Liver (tissue), 8 donors: ENCODE measurements at regions not wholly inside any gene's neighbourhood (a gene's known extent, or its start where the extent isn't known, plus 50 kb on each side); places are given as distances from the start of the nearest gene placed in this dataset.

Experiments used
- DNase-seq: peaks from one replicate; pipeline ENCODE4 v3.0.0-alpha.2; 2017; ENCODE audit warnings: low spot score
- H3K27ac ChIP-seq, 2 donors: one replicate each; pipeline ENCODE4 v1.7.0; 2013; ENCODE audit warnings: inconsistent platforms in 2 of 2, low read length in 2 of 2, control low read depth in 1 of 2, low read depth in 1 of 2, mild to moderate bottlenecking in 1 of 2
- H3K27me3 ChIP-seq, 4 donors: one replicate each; pipeline versions ENCODE4 v1.6.1 to v1.7.0; 2013; ENCODE audit warnings: low read length in 3 of 4, inconsistent platforms in 1 of 4, mild to moderate bottlenecking in 1 of 4, moderate library complexity in 1 of 4; ENCODE audit not compliant: control insufficient read depth in 4 of 4, insufficient read depth in 4 of 4
- H3K36me3 ChIP-seq, 4 donors: one replicate each; pipeline versions ENCODE4 v1.6.1 to v1.7.0; 2013; ENCODE audit warnings: low read length in 3 of 4, mild to moderate bottlenecking in 3 of 4, low read depth in 1 of 4, moderate library complexity in 1 of 4; ENCODE audit not compliant: control insufficient read depth in 4 of 4, insufficient read depth in 3 of 4
- H3K4me1 ChIP-seq, 4 donors: one replicate each; pipeline versions ENCODE4 v1.6.1 to v1.7.0; 2013; ENCODE audit warnings: low read length in 3 of 4, mild to moderate bottlenecking in 3 of 4, moderate library complexity in 1 of 4; ENCODE audit not compliant: control insufficient read depth in 4 of 4, insufficient read depth in 4 of 4
- H3K4me3 ChIP-seq, 3 donors: one replicate each; pipeline versions ENCODE4 v1.6.1 to v1.7.0; 2013; ENCODE audit warnings: low read length in 3 of 3, control low read depth in 1 of 3, low read depth in 1 of 3, mild to moderate bottlenecking in 1 of 3
- H3K9ac ChIP-seq, 2 donors: one replicate each; pipeline ENCODE4 v1.7.0; 2013; ENCODE audit warnings: low read length in 2 of 2, mild to moderate bottlenecking in 2 of 2, moderate library complexity in 2 of 2, control low read depth in 1 of 2, low read depth in 1 of 2
- H3K9me3 ChIP-seq, 4 donors: one replicate each; pipeline versions ENCODE4 v1.6.1 to v1.7.0; 2013; ENCODE audit warnings: low read length in 3 of 4; ENCODE audit not compliant: control insufficient read depth in 4 of 4
- EGR1 ChIP-seq, 2 donors: IDR thresholded peaks; 2 replicates each; pipeline ENCODE4 v1.6.1; 2016 to 2018; ENCODE audit warnings: antibody characterized with exemption in 2 of 2, low read depth in 2 of 2
- FOXA1 ChIP-seq: IDR thresholded peaks from 2 replicates; pipeline ENCODE4 v1.6.1; 2016; ENCODE audit warnings: antibody characterized with exemption
- FOXA2 ChIP-seq: IDR thresholded peaks from 2 replicates; pipeline ENCODE4 v1.6.1; 2016; ENCODE audit warnings: antibody characterized with exemption
- GABPA ChIP-seq, 2 donors: IDR thresholded peaks in 1 of 2; conservative IDR thresholded peaks in 1 of 2; 2 replicates each; pipeline ENCODE4 v1.6.1; 2016; ENCODE audit warnings: antibody characterized with exemption in 2 of 2, mild to moderate bottlenecking in 1 of 2, moderate library complexity in 1 of 2
- HNF4A ChIP-seq, 2 donors: conservative IDR thresholded peaks; 2 replicates each; pipeline ENCODE4 v1.6.1; 2016; ENCODE audit warnings: antibody characterized with exemption in 2 of 2, mild to moderate bottlenecking in 2 of 2
- HNF4G ChIP-seq: IDR thresholded peaks from 2 replicates; pipeline ENCODE4 v1.6.1; 2016; ENCODE audit warnings: antibody characterized with exemption
- JUND ChIP-seq, 2 donors: IDR thresholded peaks; 2 replicates each; pipeline ENCODE4 v1.6.1; 2016; ENCODE audit warnings: antibody characterized with exemption in 2 of 2
- NR2F2 ChIP-seq: IDR thresholded peaks from 2 replicates; pipeline ENCODE4 v1.6.1; 2016; ENCODE audit warnings: antibody characterized with exemption
- RAD21 ChIP-seq, 2 donors: IDR thresholded peaks; 2 replicates each; pipeline ENCODE4 v1.6.1; 2016; ENCODE audit warnings: antibody characterized with exemption in 2 of 2, mild to moderate bottlenecking in 2 of 2
- RXRA ChIP-seq, 2 donors: IDR thresholded peaks; 2 replicates each; pipeline ENCODE4 v1.6.1; 2017 to 2018; ENCODE audit warnings: antibody characterized with exemption in 2 of 2, mild to moderate bottlenecking in 1 of 2
- SP1 ChIP-seq: IDR thresholded peaks from 2 replicates; pipeline ENCODE4 v1.6.1; 2018; ENCODE audit warnings: antibody characterized with exemption, mild to moderate bottlenecking
- TAF1 ChIP-seq: conservative IDR thresholded peaks from 2 replicates; pipeline ENCODE4 v1.6.1; 2016; ENCODE audit warnings: antibody characterized with exemption, mild to moderate bottlenecking
- YY1 ChIP-seq: IDR thresholded peaks from 2 replicates; pipeline ENCODE4 v1.6.1; 2016; ENCODE audit warnings: antibody characterized with exemption, mild to moderate bottlenecking
- WGBS: extraction: QIAGEN DNeasy Blood & Tissue Kit; methylation state at CpG from one replicate; pipeline ENCODE4 v1.1.7; 2013; 5-methylcytosine and 5-hydroxymethylcytosine counted together
- TF ChIP-seq, protein P1 (sequence below): IDR thresholded peaks from 2 replicates; pipeline ENCODE4 v1.6.1; 2016; ENCODE audit warnings: antibody characterized with exemption
- TF ChIP-seq, protein P2 (sequence below): IDR thresholded peaks from 2 replicates; pipeline ENCODE4 v1.6.1; 2016; ENCODE audit warnings: antibody characterized with exemption
- TF ChIP-seq, protein P3 (sequence below): IDR thresholded peaks from 2 replicates; pipeline ENCODE4 v1.6.1; 2016; ENCODE audit warnings: antibody characterized with exemption, mild to moderate bottlenecking
- TF ChIP-seq, protein P4 (sequence below): IDR thresholded peaks from 2 replicates; pipeline ENCODE4 v1.6.1; 2016; ENCODE audit warnings: antibody characterized with exemption
- TF ChIP-seq, protein P5 (sequence below): fragments of 150-350 bp; IDR thresholded peaks from 2 replicates; pipeline ENCODE4 v1.5.1; 2017; ENCODE audit warnings: improper control_type of control experiment, low read depth, low read length; ENCODE audit not compliant: missing input control
- donor health status: healthy.
- donor health status: healthy.
- donor health status: healthy.
- donor health status: healthy.
- donor health status: healthy.

DNA sequence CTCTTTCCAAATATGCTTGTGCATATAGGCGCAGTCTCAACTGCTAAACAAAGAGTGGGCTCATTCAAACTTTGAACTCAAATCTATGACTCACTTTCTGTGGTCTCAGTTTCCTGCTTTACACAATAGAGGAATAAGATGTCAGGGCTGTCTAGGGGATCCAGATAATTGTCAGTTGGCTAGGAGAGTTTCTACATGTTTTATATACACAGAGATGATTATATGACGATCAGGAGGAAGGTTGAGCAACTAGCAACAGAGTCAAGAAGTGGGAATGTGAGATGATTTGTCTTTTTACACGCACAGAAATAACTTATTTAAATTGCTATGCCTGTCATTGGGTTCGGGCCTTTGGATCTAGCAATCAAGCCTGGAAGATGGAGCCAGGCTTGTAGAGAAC lies 299.4 kb upstream of the LYPLAL1 start:
- TF ChIP-seq GABPA (IDR thresholded peaks at IDR 0.05 in 1 of 2, conservative IDR thresholded peaks at IDR 0.05 in 1 of 2) = no peak
- no peak for TF ChIP-seq NR2F2
- TF ChIP-seq HNF4G = no peak
- no peak for TF ChIP-seq TAF1
- TF ChIP-seq YY1 = no peak
- TF ChIP-seq HNF4A (conservative IDR thresholded peaks at IDR 0.05) = no peak
- TF ChIP-seq, protein P1, sequence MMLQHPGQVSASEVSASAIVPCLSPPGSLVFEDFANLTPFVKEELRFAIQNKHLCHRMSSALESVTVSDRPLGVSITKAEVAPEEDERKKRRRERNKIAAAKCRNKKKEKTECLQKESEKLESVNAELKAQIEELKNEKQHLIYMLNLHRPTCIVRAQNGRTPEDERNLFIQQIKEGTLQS = no peak
- TF ChIP-seq RXRA (IDR thresholded peaks at IDR 0.05) = no peak
- no peak for TF ChIP-seq SP1
- TF ChIP-seq, protein P2, sequence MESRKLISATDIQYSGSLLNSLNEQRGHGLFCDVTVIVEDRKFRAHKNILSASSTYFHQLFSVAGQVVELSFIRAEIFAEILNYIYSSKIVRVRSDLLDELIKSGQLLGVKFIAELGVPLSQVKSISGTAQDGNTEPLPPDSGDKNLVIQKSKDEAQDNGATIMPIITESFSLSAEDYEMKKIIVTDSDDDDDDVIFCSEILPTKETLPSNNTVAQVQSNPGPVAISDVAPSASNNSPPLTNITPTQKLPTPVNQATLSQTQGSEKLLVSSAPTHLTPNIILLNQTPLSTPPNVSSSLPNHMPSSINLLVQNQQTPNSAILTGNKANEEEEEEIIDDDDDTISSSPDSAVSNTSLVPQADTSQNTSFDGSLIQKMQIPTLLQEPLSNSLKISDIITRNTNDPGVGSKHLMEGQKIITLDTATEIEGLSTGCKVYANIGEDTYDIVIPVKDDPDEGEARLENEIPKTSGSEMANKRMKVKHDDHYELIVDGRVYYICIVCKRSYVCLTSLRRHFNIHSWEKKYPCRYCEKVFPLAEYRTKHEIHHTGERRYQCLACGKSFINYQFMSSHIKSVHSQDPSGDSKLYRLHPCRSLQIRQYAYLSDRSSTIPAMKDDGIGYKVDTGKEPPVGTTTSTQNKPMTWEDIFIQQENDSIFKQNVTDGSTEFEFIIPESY = no peak
- TF ChIP-seq, protein P3, sequence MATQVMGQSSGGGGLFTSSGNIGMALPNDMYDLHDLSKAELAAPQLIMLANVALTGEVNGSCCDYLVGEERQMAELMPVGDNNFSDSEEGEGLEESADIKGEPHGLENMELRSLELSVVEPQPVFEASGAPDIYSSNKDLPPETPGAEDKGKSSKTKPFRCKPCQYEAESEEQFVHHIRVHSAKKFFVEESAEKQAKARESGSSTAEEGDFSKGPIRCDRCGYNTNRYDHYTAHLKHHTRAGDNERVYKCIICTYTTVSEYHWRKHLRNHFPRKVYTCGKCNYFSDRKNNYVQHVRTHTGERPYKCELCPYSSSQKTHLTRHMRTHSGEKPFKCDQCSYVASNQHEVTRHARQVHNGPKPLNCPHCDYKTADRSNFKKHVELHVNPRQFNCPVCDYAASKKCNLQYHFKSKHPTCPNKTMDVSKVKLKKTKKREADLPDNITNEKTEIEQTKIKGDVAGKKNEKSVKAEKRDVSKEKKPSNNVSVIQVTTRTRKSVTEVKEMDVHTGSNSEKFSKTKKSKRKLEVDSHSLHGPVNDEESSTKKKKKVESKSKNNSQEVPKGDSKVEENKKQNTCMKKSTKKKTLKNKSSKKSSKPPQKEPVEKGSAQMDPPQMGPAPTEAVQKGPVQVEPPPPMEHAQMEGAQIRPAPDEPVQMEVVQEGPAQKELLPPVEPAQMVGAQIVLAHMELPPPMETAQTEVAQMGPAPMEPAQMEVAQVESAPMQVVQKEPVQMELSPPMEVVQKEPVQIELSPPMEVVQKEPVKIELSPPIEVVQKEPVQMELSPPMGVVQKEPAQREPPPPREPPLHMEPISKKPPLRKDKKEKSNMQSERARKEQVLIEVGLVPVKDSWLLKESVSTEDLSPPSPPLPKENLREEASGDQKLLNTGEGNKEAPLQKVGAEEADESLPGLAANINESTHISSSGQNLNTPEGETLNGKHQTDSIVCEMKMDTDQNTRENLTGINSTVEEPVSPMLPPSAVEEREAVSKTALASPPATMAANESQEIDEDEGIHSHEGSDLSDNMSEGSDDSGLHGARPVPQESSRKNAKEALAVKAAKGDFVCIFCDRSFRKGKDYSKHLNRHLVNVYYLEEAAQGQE = no peak
- no peak for TF ChIP-seq FOXA2
- 82% methylated on average over 4 of the region's 4 CpGs for WGBS
- H3K4me1 ChIP-seq = no peaks in the 10 kb centered on the region
- H3K9me3 ChIP-seq = no peaks in the 10 kb centered on the region
- no peak overlapping the region for H3K27ac ChIP-seq
- no peaks in the 10 kb centered on the region for H3K27me3 ChIP-seq
- no peak for DNase-seq
- no peaks in the 10 kb centered on the region for H3K36me3 ChIP-seq
- H3K9ac ChIP-seq = no peak overlapping the region
- H3K4me3 ChIP-seq = no peak overlapping the region

DNA sequence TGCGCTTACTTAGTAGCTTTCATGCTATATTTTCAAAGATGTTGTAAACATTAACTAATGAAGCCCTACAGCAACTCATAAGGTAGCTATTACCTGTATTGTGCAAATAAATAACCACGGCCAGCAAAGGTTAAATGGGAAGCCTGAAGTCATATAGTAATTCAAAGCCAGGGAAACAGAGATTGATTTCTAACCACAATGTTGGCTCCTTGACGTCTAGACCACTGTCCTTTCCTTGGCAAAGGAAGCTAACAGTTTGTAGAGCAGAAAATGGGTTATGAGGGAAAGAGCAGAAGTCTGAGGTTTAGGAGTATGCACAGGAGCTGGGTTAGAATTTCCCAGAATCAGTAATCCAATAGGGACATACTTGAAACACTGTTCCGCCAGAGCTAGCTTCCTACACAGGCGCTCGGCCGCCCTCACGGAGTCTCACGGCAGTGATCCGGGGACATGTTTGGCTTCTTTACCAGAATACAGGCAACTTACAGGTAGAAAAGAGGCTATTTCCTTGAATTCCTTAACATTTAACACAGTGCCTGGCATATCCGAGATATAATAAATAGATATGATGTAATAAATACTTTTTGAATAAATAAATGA lies 298.8 kb upstream of the LYPLAL1 start:
- Histone ChIP-seq H3K4me3 (no peak overlapping the region), H3K27ac (no peak overlapping the region), H3K9me3 (no peaks in the 10 kb centered on the region), H3K4me1 (no peaks in the 10 kb centered on the region), H3K9ac (no peak overlapping the region), H3K36me3 (no peaks in the 10 kb centered on the region), H3K27me3 (no peaks in the 10 kb centered on the region)
- 90% methylated on average over 11 of the region's 11 CpGs for WGBS
- DNase-seq = no peak
- TF ChIP-seq FOXA2 = no peak
- TF ChIP-seq, protein P1 = no peak
- TF ChIP-seq, protein P4, sequence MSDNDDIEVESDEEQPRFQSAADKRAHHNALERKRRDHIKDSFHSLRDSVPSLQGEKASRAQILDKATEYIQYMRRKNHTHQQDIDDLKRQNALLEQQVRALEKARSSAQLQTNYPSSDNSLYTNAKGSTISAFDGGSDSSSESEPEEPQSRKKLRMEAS = no peak
- TF ChIP-seq TAF1 = no peak
- no peak for TF ChIP-seq GABPA (IDR thresholded peaks at IDR 0.05 in 1 of 2, conservative IDR thresholded peaks at IDR 0.05 in 1 of 2)
- no peak for TF ChIP-seq SP1
- no peak for TF ChIP-seq EGR1 (IDR thresholded peaks at IDR 0.05; ENCODE audit: low read depth in 2 of 2)
- TF ChIP-seq, protein P3 = no peak
- TF ChIP-seq RXRA (IDR thresholded peaks at IDR 0.05) = no peak
- TF ChIP-seq FOXA1 = no peak
- no peak for TF ChIP-seq RAD21 (IDR thresholded peaks at IDR 0.05)
- no peak for TF ChIP-seq HNF4A (conservative IDR thresholded peaks at IDR 0.05)
- no peak for TF ChIP-seq YY1
- TF ChIP-seq, protein P5, sequence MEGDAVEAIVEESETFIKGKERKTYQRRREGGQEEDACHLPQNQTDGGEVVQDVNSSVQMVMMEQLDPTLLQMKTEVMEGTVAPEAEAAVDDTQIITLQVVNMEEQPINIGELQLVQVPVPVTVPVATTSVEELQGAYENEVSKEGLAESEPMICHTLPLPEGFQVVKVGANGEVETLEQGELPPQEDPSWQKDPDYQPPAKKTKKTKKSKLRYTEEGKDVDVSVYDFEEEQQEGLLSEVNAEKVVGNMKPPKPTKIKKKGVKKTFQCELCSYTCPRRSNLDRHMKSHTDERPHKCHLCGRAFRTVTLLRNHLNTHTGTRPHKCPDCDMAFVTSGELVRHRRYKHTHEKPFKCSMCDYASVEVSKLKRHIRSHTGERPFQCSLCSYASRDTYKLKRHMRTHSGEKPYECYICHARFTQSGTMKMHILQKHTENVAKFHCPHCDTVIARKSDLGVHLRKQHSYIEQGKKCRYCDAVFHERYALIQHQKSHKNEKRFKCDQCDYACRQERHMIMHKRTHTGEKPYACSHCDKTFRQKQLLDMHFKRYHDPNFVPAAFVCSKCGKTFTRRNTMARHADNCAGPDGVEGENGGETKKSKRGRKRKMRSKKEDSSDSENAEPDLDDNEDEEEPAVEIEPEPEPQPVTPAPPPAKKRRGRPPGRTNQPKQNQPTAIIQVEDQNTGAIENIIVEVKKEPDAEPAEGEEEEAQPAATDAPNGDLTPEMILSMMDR = no peak
- no peak for TF ChIP-seq JUND (IDR thresholded peaks at IDR 0.05)
